Smooth muscle cell (in vitro differentiated cells): ENCODE measurements at regions not wholly inside any gene's neighbourhood (a gene's known extent, or its start where the extent isn't known, plus 50 kb on each side); places are given as distances from the start of the nearest gene placed in this dataset.

Experiments used
- DNase-seq: peaks from one replicate; lab custom pipeline; 2025; ENCODE audit not compliant: unreplicated experiment; lab: John Stamatoyannopoulos, UW
- H2AFZ ChIP-seq: fragments of 200-600 bp; sonication (generic); 2 replicates; pipeline ENCODE4 v1.6.0; 2016; ENCODE audit warnings: antibody characterized with exemption, low read depth, mild to moderate bottlenecking
- H3F3A ChIP-seq: fragments of 200-600 bp; sonication (generic); 2 replicates; pipeline ENCODE4 v1.6.0; 2017; ENCODE audit warnings: antibody characterized with exemption, low read depth
- H3K27ac ChIP-seq: fragments of 200-600 bp; sonication (generic); 2 replicates; pipeline ENCODE4 v1.5.1; 2016; ENCODE audit warnings: low read depth, mild to moderate bottlenecking
- H3K27me3 ChIP-seq: fragments of 200-600 bp; sonication (generic); 2 replicates; pipeline ENCODE4 v1.6.1; 2016; ENCODE audit warnings: low read depth, mild to moderate bottlenecking
- H3K36me3 ChIP-seq: fragments of 200-600 bp; sonication (generic); 2 replicates; pipeline ENCODE4 v1.5.1; 2016; ENCODE audit warnings: low read depth
- H3K4me1 ChIP-seq: fragments of 200-600 bp; sonication (generic); 2 replicates; pipeline ENCODE4 v1.5.1; 2016; ENCODE audit warnings: low read depth
- H3K4me2 ChIP-seq: fragments of 200-600 bp; sonication (generic); 2 replicates; pipeline ENCODE4 v1.6.0; 2016; ENCODE audit warnings: mild to moderate bottlenecking
- H3K4me3 ChIP-seq: fragments of 200-600 bp; sonication (generic); 2 replicates; pipeline ENCODE4 v1.5.1; 2016; ENCODE audit warnings: mild to moderate bottlenecking
- H3K79me2 ChIP-seq: fragments of 200-600 bp; sonication (generic); 2 replicates; pipeline ENCODE4 v1.6.0; 2016; ENCODE audit warnings: low read depth, mild to moderate bottlenecking
- H3K9ac ChIP-seq: fragments of 200-600 bp; sonication (generic); 2 replicates; pipeline ENCODE4 v1.6.0; 2016; ENCODE audit warnings: low read depth
- H3K9me3 ChIP-seq: fragments of 200-600 bp; sonication (generic); replicated peaks from 2 replicates; pipeline ENCODE4 v1.5.1; 2016; ENCODE audit warnings: low read depth
- H4K20me1 ChIP-seq: fragments of 200-600 bp; sonication (generic); 2 replicates; pipeline ENCODE4 v1.6.0; 2016; ENCODE audit warnings: low read depth
- CTCF ChIP-seq: fragments of 200-600 bp; sonication (generic); IDR thresholded peaks from 2 replicates; pipeline ENCODE4 v1.5.1; 2017; ENCODE audit warnings: borderline replicate concordance, mild to moderate bottlenecking, antibody characterized with exemption; ENCODE audit not compliant: insufficient read depth, poor library complexity, severe bottlenecking
- WGBS: methylation state at CpG from one replicate; pipeline ENCODE4 v1.1.7; 2016; ENCODE audit warnings: low lambda C conversion rate; 5-methylcytosine and 5-hydroxymethylcytosine counted together

GRCh38 chr2:217086038-217086522 is 226.2 kb upstream of the TNP1 start:
- Histone ChIP-seq H3K27ac (peak overlapping the region; percentile 94), H3K4me2 (no peak overlapping the region), H4K20me1 (no peaks in the 10 kb centered on the region), H3K9me3 (no peaks in the 10 kb centered on the region), H3K4me1 (peaks cover 3% of the 10 kb centered on the region), H3K27me3 (no peaks in the 10 kb centered on the region), H3F3A (peaks cover 10% of the 10 kb centered on the region), H3K9ac (peak overlapping the region; percentile 80), H3K36me3 (no peaks in the 10 kb centered on the region), H2AFZ (no peak overlapping the region), H3K4me3 (no peak overlapping the region), H3K79me2 (no peaks in the 10 kb centered on the region)
- no peak for DNase-seq
- no peak for TF ChIP-seq CTCF
- WGBS = 6% methylated on average over 1 of the region's 1 CpG

GRCh38 chr2:217085543-217085942 is 225.7 kb upstream of the TNP1 start:
- Histone ChIP-seq H3K4me3 (no peak overlapping the region), H3K27ac (peak overlapping the region; percentile 94), H4K20me1 (no peaks in the 10 kb centered on the region), H3K9ac (peak overlapping the region; percentile 80), H3K4me1 (peaks cover 3% of the 10 kb centered on the region), H2AFZ (no peak overlapping the region), H3K79me2 (no peaks in the 10 kb centered on the region), H3K27me3 (no peaks in the 10 kb centered on the region), H3K4me2 (peak overlapping the region; percentile 2), H3K9me3 (no peaks in the 10 kb centered on the region), H3F3A (peaks cover 10% of the 10 kb centered on the region), H3K36me3 (no peaks in the 10 kb centered on the region)
- peak; percentile 27 for TF ChIP-seq CTCF
- WGBS = 39% methylated on average over 2 of the region's 2 CpGs
- DNase-seq = no peak

- Histone ChIP-seq H4K20me1 (no peaks in the 10 kb centered on the region), H3K27ac (no peak overlapping the region), H3K4me3 (no peak overlapping the region), H3K79me2 (no peaks in the 10 kb centered on the region), H3K4me1 (no peaks in the 10 kb centered on the region), H3K4me2 (no peak overlapping the region), H3K36me3 (no peaks in the 10 kb centered on the region), H3F3A (peaks cover 6% of the 10 kb centered on the region), H2AFZ (no peak overlapping the region), H3K9me3 (no peaks in the 10 kb centered on the region), H3K27me3 (no peaks in the 10 kb centered on the region), H3K9ac (no peak overlapping the region)
- no peak for DNase-seq
- 97% methylated on average over 5 of the region's 5 CpGs for WGBS
- TF ChIP-seq CTCF = no peak
Observed at GRCh38 chr2:217081799-217082198, 221.9 kb upstream of the TNP1 start.

GRCh38 chr2:217079165-217079564 is 219.3 kb upstream of the TNP1 start:
- Histone ChIP-seq H3K4me2 (no peak overlapping the region), H3F3A (peaks cover 7% of the 10 kb centered on the region), H3K79me2 (no peaks in the 10 kb centered on the region), H3K4me1 (peaks cover 13% of the 10 kb centered on the region), H3K4me3 (no peak overlapping the region), H2AFZ (no peak overlapping the region), H3K27me3 (no peaks in the 10 kb centered on the region), H3K36me3 (no peaks in the 10 kb centered on the region), H3K9me3 (no peaks in the 10 kb centered on the region), H4K20me1 (no peaks in the 10 kb centered on the region), H3K9ac (no peak overlapping the region), H3K27ac (no peak overlapping the region)
- no peak for DNase-seq
- 89% methylated on average over 1 of the region's 1 CpG for WGBS
- TF ChIP-seq CTCF = no peak
